GM19468 (cell line): ENCODE measurements at regions not wholly inside any gene's neighbourhood (a gene's known extent, or its start where the extent isn't known, plus 50 kb on each side); places are given as distances from the start of the nearest gene placed in this dataset.

Source experiments
- ATAC-seq: cut with Tn5 transposase; IDR thresholded peaks from one replicate; pipeline ENCODE4 v1.9.1; 2021; ENCODE audit warnings: mild to moderate bottlenecking, moderate library complexity, moderate number of reproducible peaks; ENCODE audit not compliant: unreplicated experiment; ENCODE audit errors: extremely low read depth

GRCh38 chr2:216808805-216809425 lies 50.9 kb downstream of the TNP1 start:
- ATAC-seq = no peak

- ATAC-seq = no peak
Measured at GRCh38 chr2:216807857-216808272, 52.0 kb downstream of the TNP1 start.

- ATAC-seq = no peak
Measured at GRCh38 chr2:216804357-216805350, 55.2 kb downstream of the TNP1 start.

GRCh38 chr2:216803791-216804190 lies 56.1 kb downstream of the TNP1 start:
- ATAC-seq = no peak

DNA sequence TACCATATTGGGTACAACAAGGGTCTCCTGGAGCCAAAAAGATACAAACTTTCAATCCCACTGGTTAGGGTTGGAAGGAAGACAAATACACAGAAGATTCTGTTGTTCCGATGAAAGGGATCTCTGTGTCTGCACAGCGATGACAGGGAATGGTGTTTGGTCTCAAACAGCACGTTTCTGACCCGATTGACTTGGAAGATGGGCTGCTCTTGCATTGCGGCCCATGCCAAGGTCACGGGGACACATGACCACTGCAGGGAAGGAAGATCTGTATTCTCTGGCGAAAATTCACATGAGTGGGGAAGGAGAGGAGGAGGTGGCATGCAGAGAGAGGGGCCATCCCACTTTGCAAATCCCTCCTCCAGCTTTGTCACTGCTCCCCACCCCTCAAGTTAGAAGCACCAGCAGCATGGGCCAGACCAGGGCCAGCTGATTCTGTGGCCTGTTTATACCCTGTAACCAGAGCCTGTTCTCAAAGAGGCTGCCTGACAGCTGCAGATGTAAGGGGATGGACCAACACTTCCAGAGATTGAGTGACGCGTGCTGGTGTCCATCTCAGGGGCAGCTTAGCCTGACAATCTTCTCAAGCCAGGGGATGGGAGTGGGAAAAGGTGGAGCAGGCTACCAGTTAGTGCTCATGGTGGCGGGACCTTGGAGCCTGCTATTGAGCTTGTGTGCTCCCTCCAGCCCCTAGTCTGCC lies 57.2 kb downstream of the TNP1 start:
- ATAC-seq = no peak

- ATAC-seq = no peak
Measured at GRCh38 chr2:216800836-216801235, 59.0 kb downstream of the TNP1 start.

DNA sequence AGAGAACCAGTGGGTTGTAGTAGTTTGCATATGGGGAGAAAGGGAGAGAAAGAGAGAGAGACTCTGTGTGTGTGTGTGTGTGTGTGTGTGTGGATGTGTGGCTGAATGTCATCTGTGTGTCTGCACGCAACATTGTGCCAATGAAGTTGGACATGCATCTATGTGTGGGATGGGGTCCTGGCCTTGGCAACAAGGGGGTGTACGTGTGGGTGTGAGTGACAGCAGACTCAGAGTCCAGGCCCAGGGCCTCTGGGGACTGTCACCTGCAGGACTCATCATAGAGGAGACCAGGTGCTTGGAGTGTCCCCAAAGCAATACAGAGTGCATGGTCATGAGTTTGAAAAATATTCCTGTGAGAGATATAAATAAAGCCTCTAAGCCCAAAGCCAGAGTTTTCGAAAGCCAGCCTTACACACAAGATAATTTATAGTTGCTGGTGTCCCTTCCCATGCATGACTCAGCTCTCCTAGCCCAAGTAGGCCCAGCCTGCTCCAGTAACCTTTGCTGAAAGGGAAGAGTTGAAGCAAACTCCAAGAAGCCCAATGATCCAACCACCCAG lies 59.9 kb downstream of the TNP1 start:
- no peak for ATAC-seq

- ATAC-seq = no peak
Measured at GRCh38 chr2:216796115-216796840, 63.6 kb downstream of the TNP1 start.

DNA sequence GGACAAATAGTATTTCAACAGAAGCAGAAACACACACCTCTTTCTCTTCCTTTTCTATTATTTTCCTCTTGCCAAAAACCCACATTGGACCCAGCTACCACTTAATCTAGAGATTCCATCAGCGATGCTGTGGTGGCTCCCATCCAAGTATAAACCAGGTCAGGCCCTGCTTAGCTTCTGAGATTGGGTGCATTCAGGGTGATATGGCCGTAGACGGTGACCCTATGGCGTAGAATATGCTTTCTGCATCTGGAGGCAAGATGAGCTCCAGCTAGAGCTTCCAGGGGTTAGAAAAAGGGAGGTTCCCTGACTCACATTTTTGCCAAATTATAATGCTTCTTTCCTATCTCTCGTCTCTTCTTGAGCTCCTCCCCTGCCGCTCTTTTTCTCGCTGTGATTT lies 66.5 kb downstream of the TNP1 start:
- ATAC-seq = no peak

DNA sequence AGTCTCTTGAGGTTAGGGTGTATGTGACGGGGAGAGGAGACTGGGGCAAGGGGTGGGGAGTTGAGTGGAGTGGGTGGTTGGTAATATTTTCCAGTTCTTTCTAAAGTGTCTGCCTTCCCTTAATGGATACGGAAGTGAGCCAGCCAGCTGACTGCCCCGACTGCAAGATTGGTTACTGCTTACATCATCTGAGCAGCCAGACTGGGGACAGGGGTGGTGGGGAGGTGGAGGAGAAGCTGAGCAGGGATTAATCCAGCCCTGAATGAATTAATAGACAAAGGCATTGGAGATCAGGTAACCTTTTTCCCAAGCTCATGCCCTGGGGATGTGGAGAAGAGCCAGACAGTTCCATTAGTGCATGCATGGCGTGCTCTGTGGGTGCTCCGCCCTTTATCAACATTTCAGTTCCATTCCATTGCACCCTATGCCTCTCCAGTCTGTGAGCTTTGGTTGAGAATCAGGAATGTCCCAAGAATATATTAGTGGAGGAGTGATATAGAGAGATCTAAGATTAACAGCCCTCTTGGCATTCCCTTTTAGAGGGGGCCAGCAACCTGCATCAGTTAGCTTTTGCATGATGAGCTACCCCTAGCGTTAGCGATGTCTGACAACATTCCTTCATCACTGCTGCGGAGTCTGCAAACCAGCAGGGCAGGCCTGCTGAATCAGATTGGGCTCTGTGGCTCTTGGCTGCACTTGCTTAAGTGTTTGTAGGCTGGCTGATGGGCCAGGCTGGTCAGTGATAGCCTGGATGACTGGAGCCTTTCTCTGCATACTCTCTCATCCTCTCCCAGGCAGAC lies 67.4 kb downstream of the TNP1 start:
- ATAC-seq = no peak

- ATAC-seq = no peak
Measured at GRCh38 chr2:216791303-216791702, 68.6 kb downstream of the TNP1 start.

DNA sequence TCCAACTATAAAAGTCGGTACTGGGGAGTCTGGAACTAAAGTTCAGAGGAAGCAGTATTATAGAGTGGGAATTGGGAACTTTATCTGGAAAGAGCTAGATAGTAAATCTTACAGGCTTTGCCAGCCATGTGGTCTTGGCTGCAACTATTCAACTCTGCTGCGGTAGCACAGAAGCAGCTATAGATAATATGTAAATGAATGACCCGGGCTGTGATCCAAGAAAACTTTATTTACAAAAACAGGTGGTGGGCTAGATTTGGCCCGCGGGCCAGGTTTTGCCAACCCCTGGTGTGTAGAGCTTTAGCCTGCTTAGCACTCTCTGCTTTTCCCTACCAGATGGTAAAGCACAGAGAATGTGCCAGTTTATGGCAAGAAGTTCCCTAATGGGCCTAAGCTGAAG lies 70.8 kb downstream of the TNP1 start:
- ATAC-seq = no peak

- no peak for ATAC-seq
Measured at GRCh38 chr2:216787851-216788540, 71.9 kb downstream of the TNP1 start.

GRCh38 chr2:216786676-216787075 lies 73.2 kb downstream of the TNP1 start:
- no peak for ATAC-seq

GRCh38 chr2:216784456-216784855 lies 75.4 kb downstream of the TNP1 start:
- ATAC-seq = no peak

DNA sequence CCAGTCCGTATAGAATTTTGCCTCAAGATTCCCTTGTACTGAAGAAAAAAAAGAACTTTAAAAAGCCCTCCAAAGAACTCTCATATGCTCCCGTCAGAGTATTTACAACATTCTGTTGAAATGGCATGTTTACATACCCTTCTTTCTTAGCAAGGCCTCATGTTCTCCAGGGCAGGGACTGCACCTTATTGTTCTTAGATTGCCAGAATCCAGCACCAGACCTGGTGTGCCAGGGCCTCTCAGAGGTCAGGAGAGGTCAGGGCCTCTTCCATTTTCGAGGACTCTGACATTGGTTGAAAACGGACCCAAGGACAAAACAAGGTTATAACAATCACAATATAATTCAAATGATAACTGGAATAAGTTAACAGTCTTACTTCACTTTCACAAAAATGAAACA lies 78.2 kb downstream of the TNP1 start:
- ATAC-seq = no peak

GRCh38 chr2:216780843-216781242 lies 79.0 kb downstream of the TNP1 start:
- no peak for ATAC-seq

DNA sequence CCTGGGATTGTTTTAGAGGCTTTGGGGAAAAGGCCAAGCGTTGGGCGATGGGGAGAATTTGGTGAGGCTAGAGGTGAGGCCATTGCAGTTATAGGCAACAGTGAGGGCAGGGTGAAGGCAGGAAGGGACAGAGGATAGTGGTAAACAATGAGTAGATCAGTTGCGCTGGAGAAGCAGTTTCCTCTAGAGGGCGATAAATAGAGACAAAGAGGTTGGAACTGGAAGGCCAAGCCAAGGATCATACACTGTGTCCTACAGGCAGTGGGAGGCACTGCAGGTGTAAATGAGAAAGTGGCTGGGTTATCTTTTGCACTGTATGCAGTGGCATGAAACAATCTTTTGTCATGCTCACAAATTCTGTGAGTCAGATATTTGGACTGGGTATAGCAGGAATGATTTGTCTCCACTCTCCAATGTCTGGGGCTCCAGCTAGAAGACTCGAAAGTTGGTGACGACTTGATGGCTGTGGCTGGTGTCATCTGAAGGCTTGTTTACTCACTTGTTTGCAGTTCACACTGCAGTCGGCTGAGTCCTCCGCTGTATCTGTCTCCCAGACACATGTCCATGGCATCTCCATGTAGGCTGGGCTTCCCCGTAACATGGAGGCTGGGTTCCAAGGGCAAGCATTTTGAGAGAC lies 82.1 kb downstream of the TNP1 start:
- peak; percentile 94 for ATAC-seq
